Breast epithelium (tissue), 3 donors: ENCODE measurements at regions not wholly inside any gene's neighbourhood (a gene's known extent, or its start where the extent isn't known, plus 50 kb on each side); places are given as distances from the start of the nearest gene placed in this dataset.

ENCODE experiments used
- POLR2A ChIP-seq: fragments of 450-650 bp; IDR thresholded peaks from one replicate; pipeline ENCODE4 v1.6.1; 2016; ENCODE audit warnings: antibody characterized with exemption, mild to moderate bottlenecking, moderate library complexity
- POLR2AphosphoS5 ChIP-seq, 3 donors: sonication (generic); formaldehyde crosslinking; IDR thresholded peaks; one replicate each; pipeline ENCODE4 v1.6.1; 2017; ENCODE audit warnings: antibody characterized with exemption in 3 of 3
- TF ChIP-seq, protein P1 (sequence below), 3 donors: fragments of 450-650 bp; IDR thresholded peaks; one replicate each; pipeline ENCODE4 v1.5.1; 2016 to 2017; ENCODE audit warnings: antibody characterized with exemption in 3 of 3, mild to moderate bottlenecking in 3 of 3, moderate library complexity in 3 of 3

DNA sequence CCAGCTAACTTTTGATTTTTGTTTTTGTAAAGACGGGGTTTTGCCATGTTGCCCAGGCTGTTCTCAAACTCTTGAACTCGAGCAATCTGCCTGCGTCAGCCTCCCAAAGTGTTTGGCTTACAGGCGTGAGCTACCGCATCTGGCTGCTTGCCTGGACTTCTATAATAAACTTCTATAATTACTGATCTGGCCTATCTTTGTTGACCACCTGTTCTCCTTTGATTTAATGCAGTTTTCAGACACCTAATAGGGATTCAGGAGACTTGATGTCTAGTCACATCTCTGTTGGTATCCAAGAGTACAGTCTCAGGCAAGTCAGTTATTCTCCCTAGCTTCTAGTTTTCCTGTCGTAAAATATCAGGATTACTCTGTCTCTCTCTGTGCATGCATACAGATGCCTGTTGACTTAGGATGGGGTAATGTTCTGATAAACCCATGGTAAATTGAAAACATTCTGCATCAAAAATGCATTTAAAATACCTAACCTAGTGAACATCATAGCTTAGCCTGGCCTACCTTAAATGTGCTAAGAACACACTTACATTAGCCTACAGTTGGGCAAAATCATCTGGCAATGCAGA is 51.5 kb upstream of the NR3C1 start:
- TF ChIP-seq, protein P1, sequence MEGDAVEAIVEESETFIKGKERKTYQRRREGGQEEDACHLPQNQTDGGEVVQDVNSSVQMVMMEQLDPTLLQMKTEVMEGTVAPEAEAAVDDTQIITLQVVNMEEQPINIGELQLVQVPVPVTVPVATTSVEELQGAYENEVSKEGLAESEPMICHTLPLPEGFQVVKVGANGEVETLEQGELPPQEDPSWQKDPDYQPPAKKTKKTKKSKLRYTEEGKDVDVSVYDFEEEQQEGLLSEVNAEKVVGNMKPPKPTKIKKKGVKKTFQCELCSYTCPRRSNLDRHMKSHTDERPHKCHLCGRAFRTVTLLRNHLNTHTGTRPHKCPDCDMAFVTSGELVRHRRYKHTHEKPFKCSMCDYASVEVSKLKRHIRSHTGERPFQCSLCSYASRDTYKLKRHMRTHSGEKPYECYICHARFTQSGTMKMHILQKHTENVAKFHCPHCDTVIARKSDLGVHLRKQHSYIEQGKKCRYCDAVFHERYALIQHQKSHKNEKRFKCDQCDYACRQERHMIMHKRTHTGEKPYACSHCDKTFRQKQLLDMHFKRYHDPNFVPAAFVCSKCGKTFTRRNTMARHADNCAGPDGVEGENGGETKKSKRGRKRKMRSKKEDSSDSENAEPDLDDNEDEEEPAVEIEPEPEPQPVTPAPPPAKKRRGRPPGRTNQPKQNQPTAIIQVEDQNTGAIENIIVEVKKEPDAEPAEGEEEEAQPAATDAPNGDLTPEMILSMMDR (IDR thresholded peaks at IDR 0.05): no peak
- TF ChIP-seq POLR2AphosphoS5 (IDR thresholded peaks at IDR 0.05) (no peak), POLR2A (no peak)
